Stimulated activated naive CD8-positive, alpha-beta T cell treated with anti-CD3 and anti-CD28 coated beads, Interleukin-15, Interleukin-2, amounts not matched to agents 100 U/mL and 50 U/mL, for 24 hours (primary cell): ENCODE measurements at regions not wholly inside any gene's neighbourhood (a gene's known extent, or its start where the extent isn't known, plus 50 kb on each side); places are given as distances from the start of the nearest gene placed in this dataset.
"Not testable (repeated sequence)": the region's sequence is repeated elsewhere in the genome, so short reads cannot be mapped to it uniquely, and the experiment has no call there.

Source experiments
- ATAC-seq: fragments of 150-1000 bp; cut with Tn5 transposase; one replicate; pipeline ENCODE4 v1.10.0; 2021
- DNase-seq: peaks from one replicate; pipeline ENCODE4 v3.0.0; 2021

DNA sequence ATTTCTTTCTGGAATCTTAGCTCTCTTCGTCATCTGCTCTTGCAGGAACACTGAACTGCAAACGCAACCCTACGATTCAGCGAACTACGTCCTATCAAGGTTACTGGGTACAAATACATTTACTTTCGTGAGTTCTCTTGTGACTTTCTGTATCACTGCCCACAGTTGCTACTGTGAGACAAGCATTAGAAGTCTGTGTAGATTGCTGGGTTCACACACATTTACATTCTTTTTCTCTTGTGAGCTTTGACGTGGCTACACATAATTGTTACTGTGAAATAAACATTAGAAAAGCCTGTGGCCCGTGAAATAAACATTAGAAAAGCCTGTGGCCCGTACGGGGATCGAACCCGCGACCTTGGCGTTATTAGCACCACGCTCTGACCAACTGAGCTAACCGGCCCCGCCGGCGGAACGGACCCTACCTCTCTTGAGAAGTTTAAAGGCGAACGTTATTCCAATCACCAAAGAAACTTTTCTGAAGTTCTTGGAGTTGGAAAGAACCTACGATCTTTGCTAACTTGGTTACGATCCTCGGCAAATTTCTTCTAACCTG, 61.2 kb upstream of the ZNF322 start:
- not testable (repeated sequence) for DNase-seq, ATAC-seq

DNA sequence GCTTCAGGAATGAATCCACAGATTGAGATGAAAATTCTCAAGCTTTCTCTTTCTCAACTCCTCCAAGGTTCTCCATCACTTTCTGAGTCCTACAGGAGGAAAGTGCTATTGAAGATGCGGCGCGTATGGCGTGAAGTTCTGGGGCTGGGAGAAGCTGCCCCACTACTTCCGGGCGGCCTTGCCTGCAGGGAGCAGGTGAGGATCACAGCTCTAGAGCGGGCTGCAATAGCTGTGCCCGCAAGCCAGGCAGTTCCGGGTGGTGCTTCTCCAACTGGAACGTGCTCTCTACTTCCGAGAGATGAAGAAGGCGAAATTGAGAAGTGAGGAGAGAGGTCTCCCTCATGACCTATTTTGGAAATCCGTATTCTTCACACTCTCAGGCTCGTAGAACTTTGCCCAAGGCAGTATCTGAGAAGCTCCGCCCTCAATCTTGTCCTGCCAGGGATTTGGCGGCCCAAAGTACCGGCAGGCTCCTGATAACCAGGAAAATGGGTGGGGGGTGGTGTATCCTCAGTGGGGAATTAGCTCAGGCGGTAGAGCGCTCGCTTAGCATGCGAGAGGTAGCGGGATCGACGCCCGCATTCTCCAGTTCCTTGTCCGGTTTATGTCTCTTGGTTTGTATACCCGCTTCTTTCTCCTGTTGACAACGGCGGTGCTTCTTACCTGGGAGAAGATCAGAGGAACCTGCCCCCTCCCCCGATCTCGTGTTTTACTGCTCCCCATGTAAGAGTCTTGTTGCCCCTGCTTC, 70.6 kb upstream of the ZNF322 start:
- DNase-seq: not testable (repeated sequence)
- ATAC-seq: peak; percentile 63

DNA sequence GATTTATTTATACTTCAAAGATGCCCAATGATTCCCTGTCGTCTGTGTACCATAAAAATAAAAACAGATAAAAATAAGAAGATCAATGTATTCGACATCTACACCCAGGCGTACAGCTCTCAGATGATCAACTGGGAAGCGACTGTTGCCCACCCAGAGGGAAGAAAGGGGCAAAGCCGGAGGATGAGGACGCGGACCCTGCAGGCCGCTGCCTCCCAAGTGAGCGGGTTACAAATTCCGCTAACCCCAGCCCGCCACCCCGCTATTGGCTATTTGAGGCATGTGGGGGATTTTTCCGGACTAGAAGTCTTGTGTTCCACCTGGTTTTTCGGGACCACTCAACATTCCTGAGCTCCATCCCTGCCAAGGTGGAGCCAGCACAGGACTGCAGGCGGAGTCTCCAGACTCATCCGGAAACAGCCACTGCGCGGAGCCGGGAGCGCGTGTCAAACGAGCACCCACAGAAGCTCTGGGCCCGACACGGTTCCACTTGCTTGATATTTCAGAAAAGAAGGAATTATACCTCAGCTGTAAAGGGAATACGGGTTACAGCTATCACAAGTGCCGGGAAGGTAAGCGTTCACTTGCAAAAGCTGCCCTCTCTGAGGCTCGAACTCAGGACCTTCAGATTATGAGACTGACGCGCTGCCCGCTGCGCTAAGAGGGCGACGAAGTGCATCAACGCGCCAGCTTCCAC, 75.4 kb upstream of the ZNF322 start:
- not testable (repeated sequence) for ATAC-seq, DNase-seq

DNA sequence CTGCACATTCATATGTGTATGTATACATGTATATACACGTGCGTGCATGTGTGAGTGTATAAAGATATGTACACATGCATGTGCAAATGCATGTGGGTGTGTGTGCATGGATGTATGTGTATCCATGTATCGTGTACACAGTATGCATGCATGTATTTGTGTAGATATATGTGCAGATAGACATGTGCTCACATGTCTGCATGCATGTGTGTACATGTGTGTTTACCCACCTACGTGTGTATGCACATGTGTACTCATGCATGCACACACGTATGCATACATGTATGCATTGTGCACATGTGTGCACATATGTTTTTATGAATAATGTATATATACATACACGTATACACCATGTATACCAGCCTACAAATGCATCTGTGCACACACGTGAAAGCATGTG, 80.3 kb upstream of the ZNF322 start:
- no peak for DNase-seq
- ATAC-seq: no peak

DNA sequence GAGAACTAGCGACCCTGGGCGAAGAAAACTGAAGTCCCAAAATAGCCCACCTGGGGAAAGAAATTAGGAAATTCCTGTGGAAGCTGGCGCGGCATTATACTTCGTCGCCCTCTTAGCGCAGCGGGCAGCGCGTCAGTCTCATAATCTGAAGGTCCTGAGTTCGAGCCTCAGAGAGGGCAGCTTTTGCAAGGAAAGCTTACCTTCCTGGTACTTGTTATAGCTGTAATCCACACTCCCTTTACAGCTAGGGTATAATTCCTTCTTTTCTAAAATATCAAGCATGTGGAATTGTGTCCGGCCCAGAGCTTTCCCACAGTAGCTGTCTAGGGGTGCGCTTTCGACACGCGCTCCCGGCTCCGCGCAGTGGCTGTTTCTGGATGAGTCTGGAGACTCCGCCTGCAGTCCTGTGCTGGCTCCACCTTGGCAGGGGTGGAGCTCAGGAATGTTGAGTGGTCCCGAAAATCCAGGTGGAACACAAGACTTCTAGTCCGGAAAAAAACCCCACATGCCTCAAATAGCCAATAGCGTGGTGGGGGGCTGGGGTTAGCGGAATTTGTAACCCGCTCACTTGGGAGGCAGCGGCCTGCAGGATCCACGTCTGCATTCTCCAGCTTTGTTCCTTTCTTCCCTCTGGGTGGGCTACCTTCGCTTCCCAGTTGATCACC, 83.7 kb upstream of the ZNF322 start:
- DNase-seq: peak; percentile 3
- no peak for ATAC-seq

DNA sequence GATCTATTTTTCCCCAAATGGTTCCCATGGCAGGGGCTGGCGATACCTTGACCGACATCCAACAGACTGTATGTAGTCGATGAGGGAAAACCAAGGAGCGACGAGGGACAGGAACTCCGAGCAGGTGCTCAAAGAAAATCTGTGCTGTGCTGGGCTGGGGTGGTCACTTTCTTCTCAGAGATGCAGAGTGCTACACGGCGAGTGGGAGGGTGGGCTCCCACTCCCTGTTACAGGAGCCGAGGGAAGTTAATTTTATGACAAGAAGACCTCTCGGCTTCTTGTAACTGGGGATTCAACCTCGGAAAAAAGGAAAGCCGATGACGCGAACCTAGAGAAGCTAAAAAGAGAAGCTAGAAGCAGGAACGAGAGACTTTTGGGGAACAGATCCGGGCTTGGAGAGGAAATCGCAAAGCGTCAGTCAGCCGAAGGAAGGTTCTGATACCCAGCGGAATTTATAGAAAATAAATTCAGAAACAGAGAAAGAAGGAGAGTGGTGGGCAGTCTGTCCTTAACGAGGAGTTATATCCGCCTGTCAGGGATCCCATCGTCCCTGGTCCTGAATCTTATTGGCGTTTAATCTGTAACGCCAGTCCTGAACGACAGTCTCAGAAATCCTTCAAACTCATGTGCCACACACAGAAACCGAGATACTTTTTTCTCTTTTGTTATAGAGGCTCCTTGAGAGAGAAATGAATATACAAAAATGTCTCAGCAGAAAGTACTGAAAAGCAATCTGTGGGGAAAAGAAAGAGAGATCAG, 84.6 kb upstream of the ZNF322 start:
- ATAC-seq (no peak), DNase-seq (no peak)

DNA sequence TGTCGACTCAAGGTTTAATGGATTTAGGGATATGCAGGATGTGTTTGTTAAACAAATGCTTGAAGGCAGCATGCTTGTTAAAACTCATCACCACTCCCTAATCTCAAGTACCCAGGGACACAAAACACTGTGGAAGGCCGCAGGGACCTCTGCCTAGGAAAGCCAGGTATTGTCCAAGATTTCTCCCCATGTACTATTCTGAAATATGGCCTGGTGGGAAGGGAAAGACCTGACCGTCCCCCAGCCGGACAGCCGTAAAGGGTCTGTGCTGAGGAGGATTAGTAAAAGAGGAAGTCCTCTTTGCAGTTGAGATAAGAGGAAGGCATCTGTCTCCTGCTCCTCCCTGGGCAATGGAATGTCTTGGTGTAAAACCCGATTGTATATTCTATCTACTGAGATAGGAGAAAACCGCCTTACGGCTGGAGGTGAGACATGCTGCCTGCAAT, 85.3 kb upstream of the ZNF322 start:
- ATAC-seq, DNase-seq: not testable (repeated sequence)

DNA sequence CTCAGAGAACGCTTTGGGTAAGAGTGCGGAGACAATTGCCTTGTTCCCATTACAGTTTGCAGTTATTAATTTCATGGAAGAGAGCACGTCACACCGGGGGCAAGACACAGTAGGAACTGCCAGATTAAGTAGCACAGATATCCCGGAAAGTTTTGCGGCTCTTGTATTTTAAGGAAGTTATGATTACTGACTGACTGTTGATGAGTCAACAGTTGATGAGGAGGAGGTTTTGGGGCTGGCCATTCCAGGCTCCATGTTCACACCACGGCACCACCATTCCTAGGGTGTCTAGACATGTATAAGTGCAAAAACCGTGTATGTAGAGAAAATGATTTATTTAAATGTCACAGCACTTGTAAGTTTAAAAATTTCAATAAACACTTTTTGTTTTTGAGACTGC, 86.4 kb upstream of the ZNF322 start:
- DNase-seq, ATAC-seq: not testable (repeated sequence)

DNA sequence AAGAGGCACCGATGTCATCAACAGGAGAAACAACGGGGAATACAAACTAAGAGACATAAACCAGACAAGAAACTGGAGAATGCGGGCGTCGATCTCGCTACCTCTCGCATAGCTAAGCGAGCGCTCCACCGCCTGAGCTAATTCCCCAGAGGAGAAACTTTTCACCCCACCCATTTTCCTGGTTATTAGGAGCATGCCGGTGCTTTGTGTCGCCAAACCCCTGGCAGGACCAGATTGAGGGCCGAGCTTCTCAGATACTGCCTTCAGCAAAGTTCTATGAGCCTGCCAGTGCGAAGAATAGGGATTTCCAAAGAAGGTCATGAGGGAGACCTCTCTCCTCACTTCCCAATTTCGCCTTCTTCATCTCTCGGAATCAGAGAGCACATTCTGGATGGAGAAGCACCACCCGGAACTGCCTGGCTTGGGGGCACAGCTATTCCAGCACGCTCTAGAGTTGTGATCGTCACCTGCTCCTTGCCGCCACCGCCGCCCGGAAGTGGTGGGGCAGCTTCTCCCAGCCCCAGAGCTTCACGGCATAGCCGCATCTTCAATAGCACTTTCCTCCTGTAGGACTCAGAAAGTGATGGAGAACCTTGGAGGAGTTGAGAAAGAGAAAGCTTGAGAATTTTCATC, 89.7 kb upstream of the ZNF322 start:
- not testable (repeated sequence) for ATAC-seq, DNase-seq

DNA sequence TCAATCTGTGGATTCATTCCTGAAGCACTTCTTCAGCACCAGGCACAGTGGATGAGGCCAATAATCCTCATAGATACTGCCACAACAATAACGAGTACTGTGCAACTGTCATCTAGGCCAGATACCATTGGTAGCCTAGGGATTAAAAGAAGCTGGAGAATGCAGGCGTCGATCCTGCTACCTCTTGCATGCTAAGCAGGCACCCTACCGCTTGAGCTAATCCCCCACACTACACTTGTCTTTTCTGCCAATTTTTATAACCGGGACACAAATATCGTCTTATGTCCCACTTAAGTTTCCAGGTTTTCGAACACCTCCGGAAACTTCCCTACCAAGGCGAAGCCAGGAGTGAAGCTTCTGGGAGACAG, 90.2 kb upstream of the ZNF322 start:
- ATAC-seq, DNase-seq: not testable (repeated sequence)

DNA sequence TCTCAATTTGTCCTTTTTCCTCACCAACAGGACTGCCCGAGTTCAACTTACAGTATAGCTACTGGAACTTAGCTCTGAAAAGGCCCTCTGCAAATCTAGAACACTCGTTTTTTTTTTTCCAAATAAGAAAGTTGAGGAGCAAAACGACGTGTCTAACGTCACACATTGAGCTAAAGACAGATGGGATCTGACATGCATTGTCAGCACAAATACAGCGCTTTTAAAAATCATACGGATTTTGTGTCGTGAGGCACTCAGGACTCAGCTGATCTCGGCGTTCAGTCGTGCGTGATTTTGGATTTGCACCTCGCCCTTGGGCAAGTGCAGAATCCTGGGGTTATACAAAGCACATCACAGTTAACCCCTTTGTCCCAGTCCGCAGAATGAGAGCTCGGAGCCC, 94.7 kb upstream of the ZNF322 start:
- DNase-seq (no peak), ATAC-seq (no peak)

DNA sequence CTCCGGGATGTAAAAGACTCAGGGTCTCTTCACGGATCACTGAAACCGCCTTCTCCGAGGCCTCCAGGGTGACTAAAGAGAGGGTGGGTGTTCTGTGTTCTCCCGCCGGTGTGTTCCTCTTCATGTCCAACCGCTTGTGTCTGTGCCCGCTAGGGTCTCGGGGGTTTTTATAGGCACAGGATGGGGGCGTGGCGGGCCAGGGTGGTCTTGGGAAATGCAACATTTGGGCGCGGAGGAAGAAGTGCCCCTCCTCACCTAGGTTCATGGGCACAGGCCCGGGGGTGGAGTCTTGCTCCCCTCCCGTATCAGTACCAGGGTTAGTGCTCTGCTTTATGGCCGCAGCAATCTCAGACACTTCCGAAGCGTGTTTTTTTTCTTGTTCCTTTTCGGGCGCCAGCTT, 95.3 kb upstream of the ZNF322 start:
- not testable (repeated sequence) for ATAC-seq, DNase-seq

DNA sequence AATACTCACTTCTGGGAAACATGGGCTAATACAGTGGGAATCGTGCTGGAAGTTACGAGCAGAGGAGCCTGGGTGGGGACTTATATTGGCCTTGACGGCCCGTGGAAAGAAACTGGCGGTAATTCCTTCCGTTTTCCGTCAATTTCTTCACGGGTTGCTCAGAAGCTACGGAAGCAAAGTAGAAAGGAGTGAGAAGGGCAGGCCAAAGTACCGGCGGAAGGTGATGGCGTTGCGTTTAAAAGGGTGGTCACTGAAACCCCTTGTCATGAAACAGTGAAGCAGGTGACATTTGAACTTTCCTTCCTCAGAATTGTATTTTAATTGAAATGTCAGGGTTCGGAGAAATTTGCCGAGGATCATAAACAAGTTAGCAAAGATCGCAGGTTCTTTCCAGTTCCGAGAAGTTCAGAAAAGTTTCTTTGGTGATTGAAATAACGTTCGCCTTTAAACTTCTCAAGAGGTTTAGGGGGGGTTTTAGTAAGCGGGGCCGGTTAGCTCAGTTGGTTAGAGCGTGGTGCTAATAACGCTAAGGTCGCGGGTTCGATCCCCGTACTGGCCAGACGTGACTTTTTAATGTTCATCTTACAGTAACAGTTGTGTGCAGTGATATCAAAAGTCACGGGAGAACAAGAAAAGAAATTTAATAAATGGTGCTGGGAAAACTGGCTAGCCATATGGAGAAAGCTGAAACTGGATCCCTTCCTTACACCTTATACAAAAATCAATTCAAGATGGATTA, 96.7 kb upstream of the ZNF322 start:
- not testable (repeated sequence) for ATAC-seq

DNA sequence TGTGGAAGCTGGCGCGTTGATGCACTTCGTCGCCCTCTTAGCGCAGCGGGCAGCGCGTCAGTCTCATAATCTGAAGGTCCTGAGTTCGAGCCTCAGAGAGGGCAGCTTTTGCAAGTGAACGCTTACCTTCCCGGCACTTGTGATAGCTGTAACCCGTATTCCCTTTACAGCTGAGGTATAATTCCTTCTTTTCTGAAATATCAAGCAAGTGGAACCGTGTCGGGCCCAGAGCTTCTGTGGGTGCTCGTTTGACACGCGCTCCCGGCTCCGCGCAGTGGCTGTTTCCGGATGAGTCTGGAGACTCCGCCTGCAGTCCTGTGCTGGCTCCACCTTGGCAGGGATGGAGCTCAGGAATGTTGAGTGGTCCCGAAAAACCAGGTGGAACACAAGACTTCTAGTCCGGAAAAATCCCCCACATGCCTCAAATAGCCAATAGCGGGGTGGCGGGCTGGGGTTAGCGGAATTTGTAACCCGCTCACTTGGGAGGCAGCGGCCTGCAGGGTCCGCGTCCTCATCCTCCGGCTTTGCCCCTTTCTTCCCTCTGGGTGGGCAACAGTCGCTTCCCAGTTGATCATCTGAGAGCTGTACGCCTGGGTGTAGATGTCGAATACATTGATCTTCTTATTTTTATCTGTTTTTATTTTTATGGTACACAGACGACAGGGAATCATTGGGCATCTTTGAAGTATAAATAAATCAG, 106.8 kb upstream of the ZNF322 start:
- not testable (repeated sequence) for DNase-seq, ATAC-seq

More for the DNA sequence above, 96.7 kb upstream of the ZNF322 start:
- not testable (repeated sequence) for DNase-seq

DNA sequence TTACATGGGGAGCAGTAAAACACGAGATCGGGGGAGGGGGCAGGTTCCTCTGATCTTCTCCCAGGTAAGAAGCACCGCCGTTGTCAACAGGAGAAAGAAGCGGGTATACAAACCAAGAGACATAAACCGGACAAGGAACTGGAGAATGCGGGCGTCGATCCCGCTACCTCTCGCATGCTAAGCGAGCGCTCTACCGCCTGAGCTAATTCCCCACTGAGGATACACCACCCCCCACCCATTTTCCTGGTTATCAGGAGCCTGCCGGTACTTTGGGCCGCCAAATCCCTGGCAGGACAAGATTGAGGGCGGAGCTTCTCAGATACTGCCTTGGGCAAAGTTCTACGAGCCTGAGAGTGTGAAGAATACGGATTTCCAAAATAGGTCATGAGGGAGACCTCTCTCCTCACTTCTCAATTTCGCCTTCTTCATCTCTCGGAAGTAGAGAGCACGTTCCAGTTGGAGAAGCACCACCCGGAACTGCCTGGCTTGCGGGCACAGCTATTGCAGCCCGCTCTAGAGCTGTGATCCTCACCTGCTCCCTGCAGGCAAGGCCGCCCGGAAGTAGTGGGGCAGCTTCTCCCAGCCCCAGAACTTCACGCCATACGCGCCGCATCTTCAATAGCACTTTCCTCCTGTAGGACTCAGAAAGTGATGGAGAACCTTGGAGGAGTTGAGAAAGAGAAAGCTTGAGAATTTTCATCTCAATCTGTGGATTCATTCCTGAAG, 111.6 kb upstream of the ZNF322 start:
- not testable (repeated sequence) for ATAC-seq, DNase-seq

DNA sequence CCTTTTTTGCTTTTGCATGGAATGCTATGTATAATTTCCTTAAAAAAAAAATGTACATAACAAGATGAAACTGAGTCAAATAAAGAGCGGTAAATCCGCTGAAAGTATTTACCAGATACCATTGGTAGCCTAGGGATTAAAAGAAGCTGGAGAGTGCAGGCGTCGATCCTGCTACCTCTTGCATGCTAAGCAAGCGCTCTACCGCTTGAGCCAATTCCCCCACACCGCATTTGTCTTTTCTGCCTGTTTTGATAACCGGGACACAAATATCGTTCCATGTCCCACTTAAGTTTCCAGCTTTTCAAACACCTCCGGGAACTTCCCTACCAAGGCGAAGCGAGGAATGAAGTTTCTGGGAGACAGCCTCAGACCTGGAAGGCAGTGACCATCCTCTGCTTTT, 113.9 kb upstream of the ZNF322 start:
- not testable (repeated sequence) for ATAC-seq, DNase-seq

DNA sequence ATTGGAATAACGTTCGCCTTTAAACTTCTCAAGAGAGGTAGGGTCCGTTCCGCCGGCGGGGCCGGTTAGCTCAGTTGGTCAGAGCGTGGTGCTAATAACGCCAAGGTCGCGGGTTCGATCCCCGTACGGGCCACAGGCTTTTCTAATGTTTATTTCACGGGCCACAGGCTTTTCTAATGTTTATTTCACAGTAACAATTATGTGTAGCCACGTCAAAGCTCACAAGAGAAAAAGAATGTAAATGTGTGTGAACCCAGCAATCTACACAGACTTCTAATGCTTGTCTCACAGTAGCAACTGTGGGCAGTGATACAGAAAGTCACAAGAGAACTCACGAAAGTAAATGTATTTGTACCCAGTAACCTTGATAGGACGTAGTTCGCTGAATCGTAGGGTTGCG, 121.0 kb upstream of the ZNF322 start:
- not testable (repeated sequence) for DNase-seq, ATAC-seq

DNA sequence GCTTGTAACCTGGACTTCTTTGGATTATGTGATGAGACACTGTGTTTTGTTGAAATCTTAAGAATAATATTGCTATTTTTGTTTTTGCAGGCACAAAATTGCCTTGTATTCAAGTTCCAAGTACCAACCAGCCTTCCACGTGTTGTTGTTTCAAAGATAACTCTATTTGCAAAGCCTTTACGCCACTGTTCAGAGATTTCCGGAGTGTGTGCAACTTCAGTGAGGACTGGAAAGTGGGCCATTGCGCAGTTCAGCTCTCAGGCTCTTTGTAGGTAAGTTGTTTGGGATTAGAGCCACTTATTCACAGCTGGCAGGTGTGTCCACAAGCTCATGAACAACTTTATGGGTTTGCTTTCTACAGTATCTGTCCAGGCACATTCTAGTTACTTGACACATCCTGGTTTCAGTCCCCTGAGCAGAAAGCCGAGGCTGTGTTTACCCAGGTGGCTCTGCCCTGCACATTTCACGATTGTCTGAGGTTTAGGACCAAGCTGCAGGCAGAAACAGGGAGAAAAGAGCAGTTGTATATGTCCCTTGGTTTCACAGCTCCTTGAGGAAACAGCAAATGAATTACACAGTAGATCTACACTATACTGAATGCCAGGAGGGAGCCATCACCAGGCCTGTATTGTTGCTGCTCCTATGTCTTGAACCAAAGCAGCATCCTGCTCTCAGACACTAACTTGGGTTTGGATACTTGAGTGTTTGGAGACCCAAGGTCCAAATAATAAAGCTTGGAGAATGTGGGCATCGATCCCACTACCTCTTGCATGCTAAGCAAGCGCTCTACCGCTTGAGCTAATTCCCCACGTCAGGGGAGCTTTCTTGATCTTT, 136.1 kb upstream of the ZNF322 start:
- not testable (repeated sequence) for DNase-seq, ATAC-seq
